KMS-11 (cell line): ENCODE measurements at regions not wholly inside any gene's neighbourhood (a gene's known extent, or its start where the extent isn't known, plus 50 kb on each side); places are given as distances from the start of the nearest gene placed in this dataset.

Experiments used
- H2AFZ ChIP-seq: fragments of 200-600 bp; sonication (generic); 2 replicates; pipeline ENCODE4 v1.6.1; 2016; ENCODE audit warnings: antibody characterized with exemption, mixed run types, low read depth
- H3K27ac ChIP-seq: fragments of 200-600 bp; sonication (generic); 2 replicates; pipeline ENCODE4 v1.6.1; 2016; ENCODE audit warnings: mild to moderate bottlenecking, mixed run types
- H3K27me3 ChIP-seq: fragments of 200-600 bp; sonication (generic); 2 replicates; pipeline ENCODE4 v1.6.1; 2017; ENCODE audit warnings: mild to moderate bottlenecking, low read depth, mixed run types, moderate library complexity; ENCODE audit not compliant: insufficient read depth
- H3K36me3 ChIP-seq: fragments of 200-600 bp; sonication (generic); 2 replicates; pipeline ENCODE4 v1.6.1; 2017; ENCODE audit warnings: mild to moderate bottlenecking, mixed run types; ENCODE audit not compliant: insufficient read depth
- H3K4me1 ChIP-seq: fragments of 200-600 bp; sonication (generic); 2 replicates; pipeline ENCODE4 v1.6.1; 2016; ENCODE audit warnings: mild to moderate bottlenecking, low read depth, mixed run types; ENCODE audit not compliant: poor library complexity, severe bottlenecking
- H3K4me2 ChIP-seq: fragments of 200-600 bp; sonication (generic); 2 replicates; pipeline ENCODE4 v1.7.0; 2016; ENCODE audit warnings: mild to moderate bottlenecking, mixed run types
- H3K4me3 ChIP-seq: fragments of 200-600 bp; sonication (generic); IDR thresholded peaks from 2 replicates; pipeline ENCODE4 v1.6.1; 2017; ENCODE audit warnings: low read depth, low read length, mixed read lengths; ENCODE audit not compliant: insufficient read depth
- H3K79me2 ChIP-seq: fragments of 200-600 bp; sonication (generic); 2 replicates; pipeline ENCODE4 v1.6.1; 2016; ENCODE audit warnings: low read depth, mixed run types; ENCODE audit not compliant: insufficient read depth
- H3K9ac ChIP-seq: fragments of 200-600 bp; sonication (generic); 2 replicates; pipeline ENCODE4 v1.6.1; 2016; ENCODE audit warnings: mild to moderate bottlenecking, mixed run types
- H4K20me1 ChIP-seq: fragments of 200-600 bp; sonication (generic); 2 replicates; pipeline ENCODE4 v1.6.1; 2016; ENCODE audit warnings: mild to moderate bottlenecking, mixed run types; ENCODE audit not compliant: insufficient read depth
- CTCF ChIP-seq: fragments of 200-600 bp; sonication (generic); conservative IDR thresholded peaks from 2 replicates; pipeline ENCODE4 v1.6.1; 2017; ENCODE audit warnings: low read depth, mild to moderate bottlenecking, antibody characterized with exemption, low read length, moderate library complexity, mixed read lengths

DNA sequence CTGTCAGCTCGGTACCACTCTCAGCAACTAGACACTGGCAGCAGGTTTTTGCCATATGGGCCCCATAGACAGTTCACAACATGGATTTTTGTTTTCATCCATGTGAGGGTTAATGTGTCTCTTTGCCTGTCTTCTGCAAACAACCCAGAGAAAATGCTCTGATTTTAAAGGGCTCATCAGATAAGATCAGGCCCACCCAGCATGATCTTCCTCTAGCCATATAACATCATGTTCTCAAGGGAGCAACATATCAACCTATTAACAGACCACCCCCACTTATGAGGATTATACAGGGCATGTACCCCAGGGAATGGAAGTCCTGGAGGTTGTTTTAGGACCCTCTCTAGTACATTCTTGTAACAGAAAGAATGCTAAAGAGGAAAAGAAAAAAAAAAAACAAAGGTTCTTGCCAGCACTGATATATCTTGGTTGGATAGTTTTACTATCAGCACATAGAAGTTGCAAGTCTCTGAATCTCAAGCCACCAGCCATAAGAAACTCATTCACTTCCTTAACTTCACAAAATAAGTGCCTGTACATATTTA lies 1015.1 kb downstream of the TLE4 start:
- no peak overlapping the region for H3K27ac ChIP-seq
- TF ChIP-seq CTCF: no peak
- no peaks in the 10 kb centered on the region for H3K79me2 ChIP-seq
- H3K27me3 ChIP-seq: no peaks in the 10 kb centered on the region
- H3K36me3 ChIP-seq: no peaks in the 10 kb centered on the region
- H3K4me3 ChIP-seq: no peak overlapping the region
- H3K4me2 ChIP-seq: no peak overlapping the region
- H3K4me1 ChIP-seq: no peaks in the 10 kb centered on the region
- no peak overlapping the region for H3K9ac ChIP-seq
- no peak overlapping the region for H2AFZ ChIP-seq
- H4K20me1 ChIP-seq: no peaks in the 10 kb centered on the region

DNA sequence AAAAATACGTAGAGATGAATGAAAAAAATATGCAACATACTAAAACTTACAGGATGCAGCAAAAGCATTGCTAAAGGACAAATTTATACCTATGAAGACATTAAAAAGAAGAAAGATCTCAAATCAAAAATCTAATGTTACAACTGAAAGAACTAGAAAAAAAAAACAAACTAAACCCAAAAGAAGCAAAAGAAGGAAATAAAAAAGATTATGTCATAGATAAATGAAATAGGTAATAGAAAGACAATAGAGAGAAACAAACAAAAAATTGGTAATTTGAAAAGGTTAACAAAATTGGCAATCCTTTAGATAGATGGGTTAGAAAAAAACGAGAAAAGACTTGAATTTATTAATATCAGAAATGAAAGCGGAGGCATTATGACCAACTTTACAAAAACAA lies 1000.2 kb downstream of the TLE4 start:
- TF ChIP-seq CTCF: no peak
- Histone ChIP-seq H3K4me2 (no peak overlapping the region), H3K36me3 (no peaks in the 10 kb centered on the region), H4K20me1 (no peaks in the 10 kb centered on the region), H3K27ac (no peak overlapping the region), H2AFZ (no peak overlapping the region), H3K4me1 (no peaks in the 10 kb centered on the region), H3K9ac (no peak overlapping the region), H3K79me2 (no peaks in the 10 kb centered on the region), H3K27me3 (no peaks in the 10 kb centered on the region), H3K4me3 (no peak overlapping the region)

DNA sequence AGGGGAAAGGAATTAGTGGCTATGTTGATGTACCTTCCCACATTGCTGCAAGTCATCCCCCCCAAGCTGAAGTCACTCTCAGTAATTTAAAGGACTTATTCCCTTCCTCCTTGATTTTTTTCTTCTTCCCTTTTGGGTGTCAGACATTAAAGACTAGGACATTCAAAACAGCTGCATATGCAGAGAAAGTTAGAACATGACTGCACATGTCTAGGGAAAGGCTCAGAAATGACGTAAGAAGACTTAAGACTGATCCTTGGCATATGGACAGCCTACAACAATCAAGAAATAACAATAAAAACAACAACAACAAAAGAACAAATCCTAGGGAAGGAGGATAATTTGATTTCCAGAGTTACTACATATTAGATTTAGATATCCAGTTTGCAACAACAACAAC lies 997.5 kb downstream of the TLE4 start:
- Histone ChIP-seq H2AFZ (no peak overlapping the region), H3K79me2 (no peaks in the 10 kb centered on the region), H3K27ac (no peak overlapping the region), H4K20me1 (no peaks in the 10 kb centered on the region), H3K36me3 (no peaks in the 10 kb centered on the region), H3K27me3 (no peaks in the 10 kb centered on the region), H3K4me2 (no peak overlapping the region), H3K4me1 (no peaks in the 10 kb centered on the region), H3K9ac (no peak overlapping the region), H3K4me3 (no peak overlapping the region)
- TF ChIP-seq CTCF: no peak

DNA sequence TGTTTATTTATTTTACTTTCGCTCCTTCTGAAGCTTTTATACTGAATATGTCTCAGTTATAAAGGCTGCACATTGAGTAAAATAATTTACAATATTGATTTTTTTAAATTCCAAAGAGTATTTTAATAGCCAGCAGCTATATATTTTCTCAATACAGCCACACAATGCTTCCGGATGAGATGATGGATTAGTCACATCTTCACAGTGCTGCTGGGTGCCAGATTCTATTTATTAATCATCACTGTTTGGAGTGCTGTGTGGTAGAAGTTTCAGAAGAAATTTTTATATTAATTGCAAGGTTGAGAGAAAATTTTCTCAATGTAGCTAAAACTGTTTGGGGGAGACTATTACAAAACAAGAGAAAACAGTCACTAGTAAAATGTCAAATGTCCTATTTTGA lies 989.8 kb downstream of the TLE4 start:
- Histone ChIP-seq H3K4me1 (no peaks in the 10 kb centered on the region), H3K79me2 (no peaks in the 10 kb centered on the region), H3K36me3 (no peaks in the 10 kb centered on the region), H3K4me2 (no peak overlapping the region), H3K4me3 (no peak overlapping the region), H3K27me3 (no peaks in the 10 kb centered on the region), H4K20me1 (no peaks in the 10 kb centered on the region), H2AFZ (no peak overlapping the region), H3K27ac (no peak overlapping the region), H3K9ac (no peak overlapping the region)
- no peak for TF ChIP-seq CTCF
